Activated naive CD8-positive, alpha-beta T cell treated with anti-CD3 and anti-CD28 coated beads, Interleukin-2, amount 50 U/mL, for 24 hours (primary cell): ENCODE measurements at regions not wholly inside any gene's neighbourhood (a gene's known extent, or its start where the extent isn't known, plus 50 kb on each side); places are given as distances from the start of the nearest gene placed in this dataset.
"Not testable (repeated sequence)": the region's sequence is repeated elsewhere in the genome, so short reads cannot be mapped to it uniquely, and the experiment has no call there.

Experiments used
- ATAC-seq: fragments of 150-1000 bp; cut with Tn5 transposase; one replicate; pipeline ENCODE4 v1.10.0; 2021
- DNase-seq: peaks from one replicate; pipeline ENCODE4 v3.0.0; 2021
- H3K27ac Mint-ChIP-seq: one replicate; pipeline ENCODE4 v1.8.0; 2021; ENCODE audit warnings: mild to moderate bottlenecking, mixed read lengths
- H3K27me3 Mint-ChIP-seq: one replicate; pipeline ENCODE4 v1.8.0; 2021; ENCODE audit warnings: mixed read lengths
- H3K36me3 Mint-ChIP-seq: one replicate; pipeline ENCODE4 v1.8.0; 2021; ENCODE audit warnings: low read depth, mixed read lengths
- H3K4me1 Mint-ChIP-seq: one replicate; pipeline ENCODE4 v1.8.0; 2021; ENCODE audit warnings: mixed read lengths
- H3K4me3 Mint-ChIP-seq: one replicate; pipeline ENCODE4 v1.8.0; 2021; ENCODE audit warnings: mild to moderate bottlenecking, moderate library complexity, mixed read lengths
- H3K9me3 Mint-ChIP-seq: one replicate; pipeline ENCODE4 v1.8.0; 2021; ENCODE audit warnings: mixed read lengths

- Mint-ChIP-seq H3K36me3 (no peaks in the 10 kb centered on the region), H3K9me3 (no peaks in the 10 kb centered on the region), H3K27ac (no peak overlapping the region), H3K27me3 (no peaks in the 10 kb centered on the region), H3K4me1 (no peaks in the 10 kb centered on the region), H3K4me3 (no peak overlapping the region)
- DNase-seq (no peak), ATAC-seq (no peak)
Observed at GRCh38 chr3:80733522-80734176, 965.9 kb upstream of the ROBO1 start.

- not testable (repeated sequence) for DNase-seq, ATAC-seq, H3K27ac Mint-ChIP-seq, H3K4me3 Mint-ChIP-seq, H3K27me3 Mint-ChIP-seq, H3K4me1 Mint-ChIP-seq, H3K36me3 Mint-ChIP-seq
- peaks cover 11% of the 10 kb centered on the region for H3K9me3 Mint-ChIP-seq
Observed at GRCh38 chr3:80727561-80727960, 959.8 kb upstream of the ROBO1 start.

- H3K27ac Mint-ChIP-seq, H3K36me3 Mint-ChIP-seq, H3K4me1 Mint-ChIP-seq, H3K4me3 Mint-ChIP-seq, H3K27me3 Mint-ChIP-seq, ATAC-seq, DNase-seq: not testable (repeated sequence)
- peaks cover 28% of the 10 kb centered on the region for H3K9me3 Mint-ChIP-seq
Observed at GRCh38 chr3:80709597-80710322, 942.0 kb upstream of the ROBO1 start.

- H3K36me3 Mint-ChIP-seq, result no peaks in the 10 kb centered on the region
- H3K27me3 Mint-ChIP-seq, result no peaks in the 10 kb centered on the region
- ATAC-seq, result no peak
- peaks cover 21% of the 10 kb centered on the region for H3K9me3 Mint-ChIP-seq
- no peak for DNase-seq
- no peak overlapping the region for H3K4me3 Mint-ChIP-seq
- no peak overlapping the region for H3K27ac Mint-ChIP-seq
- H3K4me1 Mint-ChIP-seq, result no peaks in the 10 kb centered on the region
Observed at GRCh38 chr3:80705290-80705689, 937.5 kb upstream of the ROBO1 start.

- no peak for ATAC-seq
- Mint-ChIP-seq H3K4me3 (no peak overlapping the region), H3K36me3 (no peaks in the 10 kb centered on the region), H3K27me3 (no peaks in the 10 kb centered on the region), H3K4me1 (no peaks in the 10 kb centered on the region), H3K27ac (no peak overlapping the region), H3K9me3 (peaks cover 16% of the 10 kb centered on the region)
- DNase-seq, result no peak
Observed at GRCh38 chr3:80701349-80701748, 933.6 kb upstream of the ROBO1 start.

- no peaks in the 10 kb centered on the region for H3K4me1 Mint-ChIP-seq
- peaks cover 3% of the 10 kb centered on the region for H3K9me3 Mint-ChIP-seq
- H3K27ac Mint-ChIP-seq, result no peak overlapping the region
Observed at GRCh38 chr3:80697291-80697690, 929.5 kb upstream of the ROBO1 start.

GRCh38 chr3:80696280-80696679 is 928.5 kb upstream of the ROBO1 start:
- H3K4me1 Mint-ChIP-seq, result no peaks in the 10 kb centered on the region
- peaks cover 3% of the 10 kb centered on the region for H3K9me3 Mint-ChIP-seq
- no peaks in the 10 kb centered on the region for H3K27me3 Mint-ChIP-seq
- H3K4me3 Mint-ChIP-seq, result no peak overlapping the region
- no peak for ATAC-seq
- DNase-seq, result no peak
- H3K36me3 Mint-ChIP-seq, result no peaks in the 10 kb centered on the region
- no peak overlapping the region for H3K27ac Mint-ChIP-seq

More at GRCh38 chr3:80697291-80697690, 929.5 kb upstream of the ROBO1 start:
- no peak overlapping the region for H3K4me3 Mint-ChIP-seq
- ATAC-seq (no peak), DNase-seq (no peak)
- no peaks in the 10 kb centered on the region for H3K27me3 Mint-ChIP-seq
- no peaks in the 10 kb centered on the region for H3K36me3 Mint-ChIP-seq

- H3K4me3 Mint-ChIP-seq, result no peak overlapping the region
- H3K36me3 Mint-ChIP-seq, result no peaks in the 10 kb centered on the region
- H3K27ac Mint-ChIP-seq, result no peak overlapping the region
- no peaks in the 10 kb centered on the region for H3K9me3 Mint-ChIP-seq
- no peaks in the 10 kb centered on the region for H3K27me3 Mint-ChIP-seq
- H3K4me1 Mint-ChIP-seq, result no peaks in the 10 kb centered on the region
- no peak for ATAC-seq
- no peak for DNase-seq
Observed at GRCh38 chr3:80688814-80689213, 921.0 kb upstream of the ROBO1 start.

- Mint-ChIP-seq H3K27me3 (no peaks in the 10 kb centered on the region), H3K4me3 (no peak overlapping the region), H3K27ac (no peak overlapping the region), H3K9me3 (peaks cover 7% of the 10 kb centered on the region), H3K4me1 (no peaks in the 10 kb centered on the region), H3K36me3 (no peaks in the 10 kb centered on the region)
- ATAC-seq, result no peak
- no peak for DNase-seq
Observed at GRCh38 chr3:80682951-80683350, 915.2 kb upstream of the ROBO1 start.

- Mint-ChIP-seq H3K4me1 (no peaks in the 10 kb centered on the region), H3K27ac (no peak overlapping the region), H3K27me3 (no peaks in the 10 kb centered on the region), H3K36me3 (no peaks in the 10 kb centered on the region), H3K9me3 (peaks cover 7% of the 10 kb centered on the region), H3K4me3 (no peak overlapping the region)
- ATAC-seq, result no peak
- no peak for DNase-seq
Observed at GRCh38 chr3:80682235-80682634, 914.4 kb upstream of the ROBO1 start.

- no peaks in the 10 kb centered on the region for H3K4me1 Mint-ChIP-seq
- H3K27me3 Mint-ChIP-seq, result no peaks in the 10 kb centered on the region
- H3K4me3 Mint-ChIP-seq, result no peak overlapping the region
- H3K9me3 Mint-ChIP-seq, result peaks cover 11% of the 10 kb centered on the region
- ATAC-seq, result no peak
- no peak for DNase-seq
- no peaks in the 10 kb centered on the region for H3K36me3 Mint-ChIP-seq
- H3K27ac Mint-ChIP-seq, result no peak overlapping the region
Observed at GRCh38 chr3:80677796-80678195, 910.0 kb upstream of the ROBO1 start.

- Mint-ChIP-seq H3K36me3 (no peaks in the 10 kb centered on the region), H3K4me3 (no peak overlapping the region), H3K27me3 (no peaks in the 10 kb centered on the region), H3K27ac (no peak overlapping the region), H3K4me1 (no peaks in the 10 kb centered on the region), H3K9me3 (peaks cover 11% of the 10 kb centered on the region)
- DNase-seq (no peak), ATAC-seq (no peak)
Observed at GRCh38 chr3:80676866-80677265, 909.1 kb upstream of the ROBO1 start.

- H3K27ac Mint-ChIP-seq, result no peak overlapping the region
- H3K27me3 Mint-ChIP-seq, result no peaks in the 10 kb centered on the region
- no peaks in the 10 kb centered on the region for H3K4me1 Mint-ChIP-seq
- DNase-seq, result no peak
- H3K36me3 Mint-ChIP-seq, result no peaks in the 10 kb centered on the region
- H3K9me3 Mint-ChIP-seq, result peaks cover 11% of the 10 kb centered on the region
- H3K4me3 Mint-ChIP-seq, result no peak overlapping the region
- ATAC-seq, result no peak
Observed at GRCh38 chr3:80676261-80676660, 908.5 kb upstream of the ROBO1 start.

GRCh38 chr3:80675790-80676189 is 908.0 kb upstream of the ROBO1 start:
- DNase-seq, result no peak
- H3K36me3 Mint-ChIP-seq, result no peaks in the 10 kb centered on the region

GRCh38 chr3:80668600-80669294 is 900.9 kb upstream of the ROBO1 start:
- ATAC-seq, result no peak
- Mint-ChIP-seq H3K4me1 (no peaks in the 10 kb centered on the region), H3K27ac (no peak overlapping the region), H3K36me3 (no peaks in the 10 kb centered on the region), H3K9me3 (peaks cover 28% of the 10 kb centered on the region), H3K4me3 (no peak overlapping the region), H3K27me3 (no peaks in the 10 kb centered on the region)
- no peak for DNase-seq

More at GRCh38 chr3:80675790-80676189, 908.0 kb upstream of the ROBO1 start:
- no peaks in the 10 kb centered on the region for H3K27me3 Mint-ChIP-seq
- no peak for ATAC-seq
- H3K4me3 Mint-ChIP-seq, result no peak overlapping the region
- no peaks in the 10 kb centered on the region for H3K4me1 Mint-ChIP-seq
- peaks cover 14% of the 10 kb centered on the region for H3K9me3 Mint-ChIP-seq
- no peak overlapping the region for H3K27ac Mint-ChIP-seq
